Esophagus muscularis mucosa (tissue), 4 donors: ENCODE measurements at regions not wholly inside any gene's neighbourhood (a gene's known extent, or its start where the extent isn't known, plus 50 kb on each side); places are given as distances from the start of the nearest gene placed in this dataset.

ENCODE experiments used
- CTCF ChIP-seq, 3 experiments: fragments of 200-600 bp in 2 of 3; fragments of 450-650 bp in 1 of 3; sonication (generic) in 2 of 3; IDR thresholded peaks; one replicate each; pipeline ENCODE4 v1.5.1; 2017 to 2019; ENCODE audit warnings: antibody characterized with exemption in 3 of 3, mild to moderate bottlenecking in 2 of 3, moderate library complexity in 1 of 3
- EP300 ChIP-seq: sonication (generic); formaldehyde crosslinking; IDR thresholded peaks from one replicate; pipeline ENCODE4 v1.6.1; 2017; ENCODE audit warnings: antibody characterized with exemption
- POLR2AphosphoS5 ChIP-seq, 2 donors: sonication (generic); formaldehyde crosslinking; IDR thresholded peaks; one replicate each; pipeline ENCODE4 v1.6.1; 2017; ENCODE audit warnings: antibody characterized with exemption in 2 of 2

DNA sequence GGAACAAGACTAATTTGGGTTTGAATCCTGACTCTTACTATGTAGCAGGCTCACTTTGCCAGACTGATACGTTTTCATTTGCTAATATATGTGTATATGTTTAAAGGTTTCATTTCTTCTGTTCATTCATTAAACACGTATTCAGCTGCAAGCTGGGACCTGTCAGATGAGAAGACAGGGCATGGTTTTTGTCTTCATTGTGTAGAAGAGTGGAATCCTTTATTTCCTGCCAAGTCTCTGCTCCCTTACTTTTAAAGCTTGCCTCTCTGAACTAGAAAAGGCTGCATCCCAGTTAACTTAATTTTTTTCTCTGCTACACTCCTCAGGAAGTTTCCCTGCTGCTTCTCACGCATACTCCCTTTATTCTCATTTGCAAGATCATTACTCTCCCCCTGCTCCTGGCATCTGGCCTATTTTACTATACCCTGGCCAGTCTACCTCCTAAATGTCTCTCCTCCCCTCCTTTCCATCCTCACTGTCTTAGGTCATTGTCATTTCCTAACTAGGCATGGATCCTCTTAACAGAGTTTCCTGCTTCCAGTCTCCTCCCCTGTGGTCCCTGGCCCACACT, 141.0 kb upstream of the TMTC4 start:
- TF ChIP-seq CTCF (IDR thresholded peaks at IDR 0.05) = no peak
- no peak for TF ChIP-seq EP300
- no peak for TF ChIP-seq POLR2AphosphoS5 (IDR thresholded peaks at IDR 0.05)
